Hippocampal formation (tissue), 2 donors: ENCODE measurements at regions not wholly inside any gene's neighbourhood (a gene's known extent, or its start where the extent isn't known, plus 50 kb on each side); places are given as distances from the start of the nearest gene placed in this dataset.

Experiments used
- DNase-seq, 2 donors: peaks; one replicate each; lab custom pipeline; 2025; lab: John Stamatoyannopoulos, UW

DNA sequence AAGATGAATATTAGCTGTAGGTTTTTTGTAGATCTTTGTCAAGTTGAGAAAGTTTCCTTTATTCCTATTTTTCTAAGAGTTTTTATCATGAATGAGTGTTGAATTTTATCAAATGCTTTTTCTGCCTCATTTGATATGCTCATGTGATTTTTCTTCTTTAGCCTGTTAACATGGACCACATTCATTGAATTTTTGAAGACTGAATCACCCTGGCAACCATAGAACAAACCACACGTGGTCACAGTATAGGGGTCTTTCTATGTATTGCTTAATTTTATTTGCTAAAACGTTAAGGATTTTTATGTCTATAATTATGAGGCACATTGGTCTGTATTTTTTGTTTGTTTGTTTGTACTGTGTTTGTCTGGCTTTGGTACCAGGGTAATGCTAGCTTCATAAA, 201.7 kb upstream of the CWC22 start:
- no peak for DNase-seq

- no peak for DNase-seq
Observed at GRCh38 chr2:180205621-180206235, 198.6 kb upstream of the CWC22 start.

- DNase-seq = no peak
Observed at GRCh38 chr2:180203972-180204371, 196.9 kb upstream of the CWC22 start.

GRCh38 chr2:180202467-180202951, 195.4 kb upstream of the CWC22 start:
- peak in 1 of 2 donors; percentile 77 for DNase-seq

DNA sequence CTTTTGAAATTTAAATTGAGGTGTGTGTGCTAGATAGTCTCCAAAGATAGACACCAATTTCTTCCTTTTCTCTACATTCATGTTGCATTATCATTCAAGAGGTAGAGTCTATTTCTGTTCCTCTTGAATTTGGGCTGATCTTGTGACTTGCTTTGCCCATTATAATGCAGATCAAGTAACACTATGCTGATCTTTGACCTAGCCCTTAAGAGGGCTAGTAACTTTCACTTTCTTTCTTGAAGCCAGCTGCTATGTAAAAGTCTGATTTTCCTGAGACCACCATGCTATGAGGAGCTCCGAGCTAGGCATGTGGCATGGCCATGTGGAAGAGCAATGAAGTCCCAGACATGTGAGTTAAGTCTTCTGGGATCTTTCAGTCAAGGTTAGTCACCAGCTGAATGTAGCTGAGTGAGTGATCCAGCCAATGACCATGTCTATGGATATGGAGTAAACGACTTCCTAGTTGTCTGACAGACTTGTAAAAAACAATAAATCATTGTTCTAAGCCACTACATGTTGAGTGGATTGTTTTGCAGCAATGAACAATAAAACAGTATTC, 189.4 kb upstream of the CWC22 start:
- no peak for DNase-seq

DNA sequence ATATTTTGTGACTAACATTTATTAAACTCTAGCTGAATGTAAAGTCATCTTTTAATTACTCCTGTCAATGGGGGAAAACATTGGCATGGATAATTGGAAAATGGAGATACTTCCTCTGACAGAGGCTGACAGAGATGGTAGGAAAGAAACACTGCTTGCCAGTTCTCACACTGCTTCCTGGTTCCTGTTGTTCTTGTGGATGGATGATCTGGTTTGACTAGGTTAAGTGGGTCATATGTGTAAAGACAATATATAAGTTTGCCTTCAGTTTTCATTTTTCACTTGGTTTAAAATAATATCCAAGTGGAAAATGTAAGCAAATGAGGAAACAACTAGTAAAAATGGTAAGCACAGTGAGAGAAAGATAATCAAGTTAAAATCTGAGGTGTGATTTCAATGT, 188.8 kb upstream of the CWC22 start:
- no peak for DNase-seq

- DNase-seq = no peak
Observed at GRCh38 chr2:180191432-180192124, 184.5 kb upstream of the CWC22 start.

DNA sequence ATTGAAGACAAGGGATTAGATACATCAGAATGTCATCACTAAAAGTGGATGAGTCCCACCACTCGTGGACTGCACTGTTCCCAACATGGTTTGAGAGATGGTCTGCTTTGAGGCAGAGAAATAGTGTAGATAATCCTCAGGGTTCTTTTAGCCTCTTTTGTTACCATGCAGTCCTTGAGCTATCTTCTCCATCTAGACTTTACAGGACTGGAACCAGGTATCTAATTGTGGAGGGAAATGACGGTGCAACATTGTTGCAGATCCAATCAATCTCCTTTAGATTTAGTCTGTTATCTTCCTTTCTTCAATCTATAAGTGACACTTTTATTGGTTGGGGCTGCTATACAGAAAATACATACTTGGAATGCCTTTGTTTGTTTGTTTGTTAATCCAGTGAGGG, 183.8 kb upstream of the CWC22 start:
- DNase-seq = no peak

GRCh38 chr2:180187611-180188010, 180.5 kb upstream of the CWC22 start:
- no peak for DNase-seq

DNA sequence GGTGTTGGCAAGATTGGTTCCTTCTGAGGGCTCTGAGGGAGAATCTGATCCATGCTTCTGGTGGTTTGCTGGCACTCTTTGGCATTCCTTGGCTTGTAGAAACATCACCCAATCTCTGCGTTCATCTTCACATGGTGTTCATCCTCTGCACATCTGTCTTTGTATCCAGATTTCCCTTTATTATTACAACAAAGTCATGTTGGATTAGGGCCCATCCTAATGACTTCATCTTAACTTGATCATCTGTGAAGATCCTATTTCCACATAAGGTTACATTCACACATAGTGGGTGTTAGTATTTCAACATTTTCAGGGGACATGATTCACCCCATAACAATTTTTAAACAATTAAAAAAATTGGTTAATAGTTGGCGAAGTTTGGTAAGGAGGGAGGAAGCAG, 177.4 kb upstream of the CWC22 start:
- no peak for DNase-seq

DNA sequence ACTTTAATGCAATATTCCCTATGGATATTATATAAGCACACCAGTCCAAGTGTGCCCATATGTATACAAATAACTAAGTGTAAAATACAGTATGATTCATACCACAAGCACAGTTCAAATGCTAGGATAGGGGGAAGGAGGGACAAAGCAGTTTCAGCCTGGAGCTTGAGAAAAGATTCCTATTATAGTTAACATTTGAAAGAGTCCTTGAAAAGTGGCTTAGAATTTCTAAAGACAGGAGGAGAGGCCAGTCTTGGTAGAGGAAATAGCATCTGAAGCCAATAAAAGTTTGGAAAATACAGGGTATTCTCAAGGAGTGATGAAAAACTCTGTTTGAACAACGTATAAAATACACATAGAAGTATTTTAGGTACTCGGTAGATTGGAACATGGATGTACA, 173.4 kb upstream of the CWC22 start:
- DNase-seq = no peak

- DNase-seq = no peak
Observed at GRCh38 chr2:180177534-180177933, 170.4 kb upstream of the CWC22 start.

- no peak for DNase-seq
Observed at GRCh38 chr2:180175736-180176135, 168.6 kb upstream of the CWC22 start.

DNA sequence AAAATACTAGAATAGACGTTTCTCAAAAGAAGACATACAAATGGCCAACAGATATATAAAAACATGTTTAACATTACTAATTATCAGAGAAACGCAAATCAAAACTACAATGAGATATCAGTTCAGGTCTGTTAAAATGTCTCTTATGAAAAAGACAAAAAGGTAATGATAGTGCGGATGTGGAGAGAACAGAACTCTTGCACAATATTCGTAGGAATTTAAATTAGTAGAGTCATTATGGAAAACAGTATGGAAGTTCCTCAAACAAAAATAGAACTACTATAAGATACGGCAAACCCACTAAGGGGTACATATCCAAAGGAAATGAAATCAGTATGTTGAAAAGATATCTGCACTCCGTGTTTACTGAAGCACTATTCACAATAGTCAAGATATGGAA, 167.5 kb upstream of the CWC22 start:
- DNase-seq = no peak

DNA sequence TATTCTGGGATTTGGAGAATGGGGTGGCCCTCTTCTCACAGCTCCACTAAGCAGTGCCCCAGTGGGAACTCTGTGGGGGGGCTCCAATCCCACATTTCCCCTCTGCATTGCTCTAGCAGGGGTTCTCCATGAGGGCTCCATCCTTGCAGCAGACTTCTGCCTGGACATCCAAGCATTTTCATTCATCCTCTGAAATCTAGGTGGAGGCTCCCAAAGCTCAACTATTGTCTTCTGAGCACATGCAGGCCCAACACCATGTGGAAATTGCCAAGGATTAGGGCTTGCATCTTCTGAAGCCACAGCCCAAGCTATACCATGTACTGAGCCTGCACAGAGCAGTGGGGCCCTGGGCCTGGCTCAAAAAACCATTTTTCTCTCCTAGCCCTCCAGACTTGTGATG, 162.4 kb upstream of the CWC22 start:
- no peak for DNase-seq

DNA sequence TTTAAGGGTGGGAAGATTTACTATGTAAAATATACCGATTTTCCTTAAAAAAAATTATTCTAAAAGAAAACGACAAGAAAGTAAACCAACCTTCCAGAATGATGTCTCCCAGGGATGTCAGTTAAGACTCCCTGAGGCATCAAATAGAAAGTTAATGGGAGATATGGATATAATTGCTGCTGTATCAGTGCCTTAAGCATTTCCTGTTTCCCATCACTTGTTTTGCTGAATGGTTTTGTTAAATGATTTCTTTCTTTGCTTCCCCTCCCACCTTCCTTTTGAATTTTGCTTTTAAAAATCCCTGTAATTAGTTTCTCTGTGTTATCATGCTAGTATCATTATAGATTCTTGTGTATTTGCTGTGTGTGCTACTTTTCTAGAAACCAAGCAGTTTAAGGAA, 154.3 kb upstream of the CWC22 start:
- no peak for DNase-seq

DNA sequence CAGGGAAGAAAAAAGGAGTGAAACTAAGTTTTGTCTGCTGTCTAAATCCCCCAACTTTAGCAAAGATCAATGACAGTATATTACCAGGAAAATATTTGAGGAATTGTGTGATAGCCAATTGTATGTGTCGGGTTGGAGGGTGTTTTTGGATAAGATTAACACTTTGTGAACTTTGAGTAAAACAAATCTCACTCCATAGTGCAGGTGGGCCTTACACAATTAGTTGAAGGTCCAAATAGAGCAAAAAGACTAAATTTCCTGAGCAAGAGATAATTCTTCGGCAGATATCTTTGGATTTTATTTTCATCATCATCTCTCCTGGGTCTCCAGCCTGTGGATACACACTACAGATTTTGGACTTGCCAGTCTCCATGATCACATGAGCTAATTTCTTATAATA, 152.8 kb upstream of the CWC22 start:
- DNase-seq = no peak

DNA sequence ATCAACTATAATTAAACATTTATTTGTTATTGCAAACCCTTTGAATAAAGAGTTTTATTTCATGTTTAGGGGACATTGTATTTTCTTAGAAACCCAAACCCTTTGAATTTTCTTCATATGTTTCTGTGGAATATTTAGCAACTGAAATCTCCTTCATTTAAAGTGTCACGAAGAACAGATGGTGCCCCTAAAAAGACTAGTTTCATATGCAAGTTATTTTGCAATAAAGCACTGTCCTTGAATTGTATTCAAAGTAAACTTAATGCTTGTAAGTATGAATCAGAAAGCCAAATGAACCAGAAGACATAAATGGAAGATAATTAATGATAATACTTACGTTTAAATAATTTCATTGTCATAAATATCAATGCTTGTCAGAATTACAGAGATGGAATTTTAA, 151.9 kb upstream of the CWC22 start:
- no peak for DNase-seq

DNA sequence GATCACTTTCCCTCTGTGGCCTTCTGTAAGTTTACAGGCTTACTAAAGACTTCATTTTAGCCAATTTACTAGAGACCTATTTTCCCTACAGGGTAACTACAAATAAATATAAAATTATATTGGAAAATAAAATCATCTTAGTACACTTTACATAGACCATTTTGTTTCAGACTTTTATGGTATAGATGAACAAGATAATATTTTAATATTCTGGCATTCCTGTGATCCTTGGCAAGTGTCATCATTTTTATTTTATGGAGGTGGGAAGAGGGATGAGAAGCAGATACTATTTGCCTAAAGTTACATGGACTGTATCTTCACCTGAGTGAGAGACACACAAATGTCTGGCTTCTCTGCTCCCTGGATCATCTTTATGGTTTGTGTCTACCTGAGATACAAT, 149.6 kb upstream of the CWC22 start:
- no peak for DNase-seq

DNA sequence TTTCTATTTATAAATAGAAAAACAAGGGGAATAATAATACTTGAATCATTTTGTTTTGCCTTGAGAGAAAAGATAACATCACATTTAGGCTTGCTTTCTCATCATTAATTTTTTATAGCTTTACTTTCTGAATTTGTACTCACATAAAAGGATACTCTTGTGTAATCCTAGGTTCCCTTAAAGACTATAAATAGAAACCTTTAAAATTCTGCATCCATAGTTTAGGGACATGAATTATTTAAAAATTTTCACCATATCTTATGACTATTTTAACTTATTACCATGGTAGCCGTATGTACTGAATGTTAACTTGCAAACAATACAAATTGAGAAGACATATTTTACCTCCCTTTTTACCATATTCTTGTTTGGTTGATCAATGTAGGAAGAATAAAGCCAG, 143.5 kb upstream of the CWC22 start:
- no peak for DNase-seq

GRCh38 chr2:180146541-180146940, 139.4 kb upstream of the CWC22 start:
- DNase-seq = no peak

DNA sequence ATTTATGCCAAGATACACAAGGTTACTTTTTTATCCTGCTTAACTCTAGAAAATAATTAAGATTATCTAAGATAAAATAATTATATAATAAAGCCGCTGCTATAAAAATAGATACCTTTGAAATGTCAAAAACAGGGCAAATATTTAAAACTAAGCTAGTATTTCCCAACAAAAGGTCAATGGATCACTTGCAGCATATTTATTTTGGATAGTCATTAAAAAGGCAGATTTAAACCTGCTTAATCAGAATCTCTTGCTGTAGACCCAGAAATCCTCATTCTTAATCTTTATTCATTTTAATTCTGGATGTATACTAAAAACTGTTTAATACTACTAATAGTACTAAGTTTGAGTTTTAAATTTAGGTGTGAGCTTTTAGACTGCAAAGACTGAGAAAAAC, 139.0 kb upstream of the CWC22 start:
- DNase-seq = no peak

GRCh38 chr2:180145163-180145562, 138.1 kb upstream of the CWC22 start:
- DNase-seq = no peak
